A673 (cell line): ENCODE measurements at regions not wholly inside any gene's neighbourhood (a gene's known extent, or its start where the extent isn't known, plus 50 kb on each side); places are given as distances from the start of the nearest gene placed in this dataset.
"Not testable (repeated sequence)": the region's sequence is repeated elsewhere in the genome, so short reads cannot be mapped to it uniquely, and the experiment has no call there.

ENCODE experiments used
- BruUV-seq: library from RNA; stranded (reverse); fragments of 400-500 nt; replicated peaks from 2 replicates; lab custom pipeline; 2021; lab: Mats Ljungman, UMichigan
- CTCF ChIA-PET: fragments of 300-600 bp; sonication (Branson Sonifier 250); formaldehyde crosslinking; loops from one replicate; lab custom pipeline; 2022; ENCODE audit warnings: antibody characterized with exemption; lab: Charles Lee
- POLR2A ChIA-PET: fragments of 300-600 bp; sonication (Branson Sonifier 250); formaldehyde crosslinking; loops from one replicate; lab custom pipeline; 2022; ENCODE audit warnings: antibody characterized with exemption; ENCODE audit not compliant: low non-redundant PET; lab: Charles Lee
- DNase-seq: peaks from one replicate; pipeline ENCODE4 v3.0.0-alpha.2; 2015; ENCODE audit warnings: low spot score
- H3K27ac ChIP-seq: fragments of 200-600 bp; sonication (generic); 2 replicates; pipeline ENCODE4 v1.5.1; 2016; ENCODE audit warnings: mixed run types, low read depth, mild to moderate bottlenecking, mixed read lengths, antibody characterized with exemption, low read length; ENCODE audit not compliant: poor library complexity, severe bottlenecking
- H3K27me3 ChIP-seq: fragments of 200-600 bp; sonication (generic); replicated peaks from 2 replicates; pipeline ENCODE4 v1.6.1; 2017; ENCODE audit warnings: mixed run types, low read depth, mild to moderate bottlenecking, mixed read lengths, antibody characterized with exemption, low read length; ENCODE audit not compliant: insufficient read depth, poor library complexity
- H3K36me3 ChIP-seq: fragments of 200-600 bp; sonication (generic); 2 replicates; pipeline ENCODE4 v1.6.1; 2016; ENCODE audit warnings: mixed run types, mild to moderate bottlenecking, mixed read lengths, antibody characterized with exemption, low read length; ENCODE audit not compliant: insufficient read depth, poor library complexity, severe bottlenecking
- H3K4me1 ChIP-seq: fragments of 200-600 bp; sonication (generic); 2 replicates; pipeline ENCODE4 v1.6.1; 2017; ENCODE audit warnings: mixed run types, mild to moderate bottlenecking, mixed read lengths, antibody characterized with exemption, low read length; ENCODE audit not compliant: insufficient read depth, poor library complexity, severe bottlenecking
- H3K4me3 ChIP-seq: fragments of 200-600 bp; sonication (generic); 2 replicates; pipeline ENCODE4 v1.5.1; 2016; ENCODE audit warnings: low read depth, mixed run types, mild to moderate bottlenecking, mixed read lengths, low read length; ENCODE audit not compliant: poor library complexity, severe bottlenecking
- H3K9me3 ChIP-seq: fragments of 200-600 bp; sonication (generic); 2 replicates; pipeline ENCODE4 v1.6.1; 2016; ENCODE audit warnings: mixed run types, low read depth, mild to moderate bottlenecking, mixed read lengths, antibody characterized with exemption, low read length; ENCODE audit not compliant: poor library complexity, severe bottlenecking
- EZH2 ChIP-seq: fragments of 200-600 bp; sonication (generic); IDR thresholded peaks from 2 replicates; pipeline ENCODE4 v1.6.1; 2017; ENCODE audit warnings: borderline replicate concordance, low read depth, mild to moderate bottlenecking, mixed read lengths, antibody characterized with exemption, low read length; ENCODE audit not compliant: poor library complexity, severe bottlenecking
- intact Hi-C: fragments of 100-400 bp; cut with micrococcal nuclease; formaldehyde crosslinking; loops from one replicate; pipeline ENCODE4 v1.10.0; 2022; ENCODE audit not compliant: unreplicated experiment
- TF ChIP-seq, protein P1 (sequence below): fragments of 300-800, 200-600 bp; sonication (generic); conservative IDR thresholded peaks from 2 replicates; pipeline ENCODE4 v1.5.1; 2017; ENCODE audit warnings: low read depth, mild to moderate bottlenecking, antibody characterized with exemption, low read length, moderate library complexity, mixed read lengths

DNA sequence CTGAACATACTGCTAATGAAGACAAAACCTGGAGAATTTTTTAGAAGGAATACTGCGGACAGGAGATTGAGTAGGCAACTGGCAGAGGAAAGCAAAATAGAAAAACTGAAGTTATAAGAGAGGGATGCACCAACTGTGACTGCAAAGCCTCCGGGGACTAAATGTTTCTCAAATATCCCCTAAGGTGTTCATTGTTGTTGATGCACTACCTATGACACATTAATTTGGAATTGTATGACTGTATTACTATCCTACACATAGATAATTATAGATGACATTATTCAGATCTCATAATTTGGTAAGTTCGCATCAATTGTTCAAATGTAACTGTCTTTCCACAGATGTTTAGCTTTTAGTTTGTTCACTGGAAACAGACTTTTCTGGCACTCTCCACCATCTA, 341.1 kb downstream of the MMUT start:
- POLR2A ChIA-PET, result no interaction called here
- intact Hi-C loops, result no loop called here

DNA sequence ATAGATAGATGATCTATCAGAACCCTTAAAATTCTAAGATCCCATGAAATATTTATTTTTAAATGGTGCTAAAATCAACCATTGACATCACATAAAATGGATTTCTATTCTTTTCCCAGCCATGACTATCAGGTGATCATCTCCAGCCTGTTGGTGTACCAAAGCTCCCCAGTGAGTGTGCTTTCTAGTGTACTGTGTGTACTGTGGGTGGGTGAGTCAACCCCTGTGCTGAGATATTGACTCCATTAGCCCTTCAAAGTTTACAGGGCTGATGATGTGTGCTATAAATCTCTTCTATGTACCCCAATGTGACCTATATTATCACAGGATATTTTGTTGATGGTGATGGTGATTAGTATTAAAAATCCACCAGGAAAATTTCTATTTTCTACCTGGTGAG, 344.6 kb downstream of the MMUT start:
- BruUV-seq, result no TSS peak

More for the DNA sequence above, 341.1 kb downstream of the MMUT start:
- no peaks in the 10 kb centered on the region for H3K36me3 ChIP-seq
- BruUV-seq, result no TSS peak
- no peak for DNase-seq
- H3K27me3 ChIP-seq, result no peaks in the 10 kb centered on the region
- CTCF ChIA-PET, result no interaction called here
- no peak overlapping the region for H3K4me3 ChIP-seq
- TF ChIP-seq EZH2, result no peak
- TF ChIP-seq, protein P1, sequence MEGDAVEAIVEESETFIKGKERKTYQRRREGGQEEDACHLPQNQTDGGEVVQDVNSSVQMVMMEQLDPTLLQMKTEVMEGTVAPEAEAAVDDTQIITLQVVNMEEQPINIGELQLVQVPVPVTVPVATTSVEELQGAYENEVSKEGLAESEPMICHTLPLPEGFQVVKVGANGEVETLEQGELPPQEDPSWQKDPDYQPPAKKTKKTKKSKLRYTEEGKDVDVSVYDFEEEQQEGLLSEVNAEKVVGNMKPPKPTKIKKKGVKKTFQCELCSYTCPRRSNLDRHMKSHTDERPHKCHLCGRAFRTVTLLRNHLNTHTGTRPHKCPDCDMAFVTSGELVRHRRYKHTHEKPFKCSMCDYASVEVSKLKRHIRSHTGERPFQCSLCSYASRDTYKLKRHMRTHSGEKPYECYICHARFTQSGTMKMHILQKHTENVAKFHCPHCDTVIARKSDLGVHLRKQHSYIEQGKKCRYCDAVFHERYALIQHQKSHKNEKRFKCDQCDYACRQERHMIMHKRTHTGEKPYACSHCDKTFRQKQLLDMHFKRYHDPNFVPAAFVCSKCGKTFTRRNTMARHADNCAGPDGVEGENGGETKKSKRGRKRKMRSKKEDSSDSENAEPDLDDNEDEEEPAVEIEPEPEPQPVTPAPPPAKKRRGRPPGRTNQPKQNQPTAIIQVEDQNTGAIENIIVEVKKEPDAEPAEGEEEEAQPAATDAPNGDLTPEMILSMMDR, result no peak
- H3K9me3 ChIP-seq, result no peaks in the 10 kb centered on the region
- no peak overlapping the region for H3K27ac ChIP-seq
- no peaks in the 10 kb centered on the region for H3K4me1 ChIP-seq

DNA sequence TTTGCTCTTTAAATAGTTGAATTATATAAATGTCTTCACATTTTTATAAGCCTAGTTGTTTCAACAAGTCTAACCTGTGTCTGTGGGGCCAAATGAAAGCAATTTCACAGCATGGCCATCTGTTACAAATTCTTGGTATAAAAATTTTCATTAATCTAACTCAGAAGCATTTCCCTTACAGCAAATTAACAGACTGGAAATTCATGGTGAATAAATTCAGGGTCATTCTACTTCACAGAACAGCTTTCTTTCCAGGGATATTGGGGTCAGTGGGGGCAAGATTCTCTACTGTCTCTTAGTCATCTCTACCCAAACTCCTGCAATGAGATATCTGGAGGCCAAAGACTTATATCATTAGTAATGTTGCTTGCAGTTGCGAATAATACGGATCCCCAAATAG, 352.1 kb downstream of the MMUT start:
- no peak overlapping the region for H3K4me3 ChIP-seq
- no TSS peak for BruUV-seq
- no peaks in the 10 kb centered on the region for H3K36me3 ChIP-seq
- H3K9me3 ChIP-seq, result no peaks in the 10 kb centered on the region
- H3K27ac ChIP-seq, result no peak overlapping the region
- H3K4me1 ChIP-seq, result no peaks in the 10 kb centered on the region
- intact Hi-C loops, result no loop called here
- no peaks in the 10 kb centered on the region for H3K27me3 ChIP-seq
- TF ChIP-seq, protein P1, result no peak
- no peak for TF ChIP-seq EZH2
- DNase-seq, result no peak
- POLR2A ChIA-PET, result no interaction called here
- CTCF ChIA-PET, result no interaction called here

More for the DNA sequence above, 344.6 kb downstream of the MMUT start:
- Histone ChIP-seq H3K9me3 (no peaks in the 10 kb centered on the region), H3K27ac (no peak overlapping the region), H3K36me3 (no peaks in the 10 kb centered on the region), H3K4me1 (no peaks in the 10 kb centered on the region), H3K27me3 (no peaks in the 10 kb centered on the region), H3K4me3 (no peak overlapping the region)
- no peak for DNase-seq
- ChIA-PET POLR2A (no interaction called here), CTCF (no interaction called here)
- intact Hi-C loops, result no loop called here
- TF ChIP-seq, protein P1, result no peak
- no peak for TF ChIP-seq EZH2

DNA sequence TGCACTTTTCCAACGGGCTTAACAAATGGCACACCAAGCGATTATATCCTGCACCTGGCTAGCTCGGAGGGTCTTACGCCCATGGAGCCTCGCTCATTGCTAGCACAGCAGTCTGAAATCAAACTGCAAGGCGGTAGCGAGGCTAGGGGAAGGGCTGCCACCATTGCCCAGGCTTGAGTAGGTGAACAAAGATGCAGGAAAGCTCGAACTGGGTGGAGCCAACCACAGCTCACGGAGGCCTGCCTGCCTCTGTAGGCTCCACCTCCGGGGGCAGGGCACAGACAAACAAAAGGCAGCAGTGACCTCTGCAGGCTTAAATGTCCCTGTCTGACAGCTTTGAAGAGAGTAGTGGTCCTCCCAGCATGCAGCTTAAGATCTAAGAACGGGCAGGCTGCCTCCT, 365.4 kb downstream of the MMUT start:
- H3K27me3 ChIP-seq, CTCF ChIA-PET, H3K4me3 ChIP-seq, POLR2A ChIA-PET, H3K36me3 ChIP-seq, H3K4me1 ChIP-seq, H3K27ac ChIP-seq, intact Hi-C loops, BruUV-seq, H3K9me3 ChIP-seq, DNase-seq: not testable (repeated sequence)
